Stimulated activated CD4-positive, alpha-beta T cell treated with anti-CD3 and anti-CD28 coated beads, Interleukin-12 subunit alpha, Interleukin-12 subunit beta, amount 100 ng/mL, for 48 hours (primary cell): ENCODE measurements at regions not wholly inside any gene's neighbourhood (a gene's known extent, or its start where the extent isn't known, plus 50 kb on each side); places are given as distances from the start of the nearest gene placed in this dataset.
"Not testable (repeated sequence)": the region's sequence is repeated elsewhere in the genome, so short reads cannot be mapped to it uniquely, and the experiment has no call there.

Experiments used
- DNase-seq, 3 donors: peaks; one replicate each; pipeline ENCODE4 v3.0.0-alpha.2; 2020; ENCODE audit warnings: low read depth in 2 of 3, low spot score in 1 of 3

DNA sequence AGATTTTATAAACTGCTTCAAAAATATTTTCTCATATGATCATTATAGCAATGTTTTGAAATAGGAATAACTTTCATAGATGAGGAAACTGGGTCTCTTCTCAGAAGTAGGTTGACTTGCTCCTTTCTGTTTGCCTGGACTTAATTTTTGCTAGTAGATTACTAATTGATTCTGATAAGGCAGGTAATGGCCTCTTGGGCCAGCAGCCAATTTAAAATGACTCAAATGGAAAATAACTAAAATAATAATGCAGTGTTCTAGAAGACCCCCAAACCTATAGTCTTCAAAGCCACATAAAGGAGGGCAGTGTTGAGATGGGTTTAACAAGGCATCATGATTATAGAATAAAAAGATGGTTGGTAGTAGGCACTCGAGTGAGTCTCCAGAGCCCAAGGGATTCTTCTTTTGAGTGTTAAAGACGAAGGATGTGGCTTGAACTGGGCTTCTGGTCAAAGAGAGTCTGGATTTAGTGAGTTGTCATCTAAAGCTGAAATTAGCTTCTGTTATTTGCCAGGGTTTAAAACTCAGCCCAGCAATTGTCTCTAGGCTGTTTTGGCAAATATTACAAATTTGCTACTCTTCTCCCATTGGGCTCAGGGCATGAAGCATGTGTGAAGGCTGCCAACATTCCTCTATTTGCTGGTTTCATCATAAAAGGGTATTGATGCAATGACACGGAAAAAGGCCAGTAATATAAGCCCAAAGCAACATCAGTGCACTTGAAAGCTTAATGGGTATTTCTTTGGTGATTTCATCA lies 297.1 kb upstream of the MEIS2 start:
- no peak for DNase-seq

DNA sequence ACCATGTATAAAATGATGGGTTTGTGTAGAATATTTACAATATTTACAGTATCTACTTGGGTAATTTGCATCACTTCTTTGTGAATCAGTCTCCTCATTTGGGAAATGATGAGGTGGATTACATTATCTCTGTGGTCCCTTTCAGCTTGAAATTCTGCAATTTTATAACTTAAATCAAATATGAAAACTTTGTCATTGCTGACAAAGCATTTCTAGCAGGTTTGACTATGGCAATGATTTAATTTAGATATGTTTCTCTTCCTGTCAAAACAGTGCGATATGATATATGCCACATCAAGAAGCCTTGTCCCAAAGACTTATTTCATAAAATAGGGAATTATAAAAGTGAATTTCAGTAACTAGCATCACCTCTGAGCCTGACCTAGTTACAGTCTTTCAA lies 315.8 kb upstream of the MEIS2 start:
- no peak for DNase-seq

DNA sequence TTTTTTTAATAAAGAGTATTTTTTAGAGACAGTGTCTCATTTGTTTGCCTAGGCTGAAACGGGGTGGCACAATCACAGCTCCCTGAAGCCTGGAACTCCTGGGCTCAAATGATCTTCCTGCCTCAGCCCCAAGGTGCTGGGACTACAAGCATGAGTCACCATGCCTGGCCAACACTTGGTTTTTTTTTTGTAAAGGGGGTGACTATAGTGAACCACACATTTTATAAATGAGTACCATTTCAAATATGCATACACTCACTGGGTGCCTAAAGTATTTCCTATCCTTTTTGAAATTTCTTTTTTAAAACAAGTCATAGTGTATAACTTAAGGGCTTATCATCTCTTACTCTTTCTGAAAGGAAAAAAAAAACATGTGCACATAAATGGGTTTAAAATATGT lies 325.2 kb upstream of the MEIS2 start:
- DNase-seq: no peak

DNA sequence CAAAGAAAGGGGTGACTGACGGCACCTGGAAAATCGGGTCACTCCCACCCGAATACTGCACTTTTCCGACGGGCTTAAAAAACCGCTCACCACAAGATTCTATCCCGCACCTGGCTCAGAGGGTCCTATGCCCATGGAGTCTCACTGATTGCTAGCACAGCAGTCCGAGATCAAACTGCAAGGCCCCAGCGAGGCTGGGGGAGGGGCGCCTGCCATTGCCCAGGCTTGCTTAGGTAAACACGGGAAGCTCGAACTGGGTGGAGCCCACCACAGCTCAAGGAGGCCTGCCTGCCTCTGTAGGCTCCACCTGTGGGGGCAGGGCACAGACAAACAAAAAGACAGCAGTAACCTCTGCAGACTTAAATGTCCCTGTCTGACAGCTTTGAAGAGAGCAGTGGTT lies 327.0 kb upstream of the MEIS2 start:
- DNase-seq: not testable (repeated sequence)

DNA sequence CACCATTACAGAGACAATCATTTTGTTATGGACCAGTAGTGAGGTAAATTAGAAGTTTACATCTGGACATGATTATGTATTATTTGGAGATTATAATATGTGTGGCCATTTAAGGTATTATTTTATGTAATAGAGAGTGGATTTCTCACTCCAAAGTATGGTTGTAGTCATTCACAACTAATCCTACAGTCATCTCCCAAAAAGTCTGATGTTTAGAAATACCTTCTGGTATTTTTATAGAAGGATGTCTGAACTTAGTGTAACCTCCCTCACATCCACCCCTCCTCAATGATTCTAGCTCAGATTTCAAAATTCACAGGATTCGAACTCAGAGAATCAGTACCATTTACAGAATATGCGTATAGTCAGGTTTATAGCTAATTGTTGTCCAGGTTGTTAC lies 346.6 kb upstream of the MEIS2 start:
- no peak for DNase-seq

DNA sequence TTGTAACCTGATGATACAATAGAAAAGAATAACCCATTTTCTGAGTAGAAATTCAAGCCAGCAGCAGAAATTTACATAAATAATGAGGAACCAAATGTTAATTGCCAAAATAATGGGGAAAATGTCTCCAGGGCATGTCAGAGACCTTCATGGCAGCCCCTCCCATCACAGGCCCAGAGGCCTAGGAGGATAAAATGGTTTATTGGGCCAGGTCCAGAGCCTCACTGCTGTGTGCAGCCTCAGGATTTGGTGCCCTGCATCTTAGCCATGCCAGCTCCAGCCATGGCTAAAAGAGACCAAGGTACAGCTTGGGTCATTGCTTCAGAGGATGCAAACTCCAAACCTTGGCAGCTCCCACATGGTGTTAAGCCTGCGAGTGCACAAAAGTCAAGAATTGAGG lies 352.1 kb upstream of the MEIS2 start:
- no peak for DNase-seq

DNA sequence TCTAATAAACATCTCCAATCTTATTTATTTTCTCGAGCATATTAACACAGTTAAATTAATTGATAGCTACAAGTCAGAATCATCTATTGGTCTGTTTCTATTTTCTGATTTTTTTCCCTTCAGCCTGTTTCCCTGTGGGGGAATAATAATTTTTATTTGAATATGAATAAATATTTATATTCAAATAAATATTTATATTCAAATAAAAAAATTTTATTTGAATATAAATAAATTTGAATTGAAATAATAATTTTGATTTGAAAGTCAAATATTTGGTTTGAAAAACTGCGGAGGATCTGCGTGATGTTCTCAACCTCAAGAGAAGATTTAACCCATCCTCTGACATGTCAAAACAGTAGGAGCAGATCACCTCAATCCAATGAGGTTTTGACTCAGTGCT lies 380.1 kb upstream of the MEIS2 start:
- DNase-seq: no peak

DNA sequence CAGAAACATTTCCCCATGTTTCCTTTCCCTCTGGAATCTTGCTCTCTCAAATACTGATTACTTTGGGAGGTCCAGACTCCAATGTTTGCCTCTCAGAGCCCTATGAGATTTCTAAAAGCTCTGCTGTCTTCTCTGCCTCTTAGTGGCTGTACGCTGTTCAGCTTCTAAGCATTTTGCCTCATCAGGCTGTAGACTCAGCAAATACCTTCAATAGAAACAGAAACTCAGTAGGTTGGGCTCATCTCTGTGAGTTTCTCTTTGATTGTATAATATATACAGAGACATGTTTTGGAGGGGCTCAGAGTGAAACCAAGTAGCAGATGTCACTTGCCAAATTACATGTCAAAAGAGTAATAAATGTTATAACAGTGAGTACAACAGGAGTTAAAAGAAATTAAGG lies 380.8 kb upstream of the MEIS2 start:
- DNase-seq: no peak

DNA sequence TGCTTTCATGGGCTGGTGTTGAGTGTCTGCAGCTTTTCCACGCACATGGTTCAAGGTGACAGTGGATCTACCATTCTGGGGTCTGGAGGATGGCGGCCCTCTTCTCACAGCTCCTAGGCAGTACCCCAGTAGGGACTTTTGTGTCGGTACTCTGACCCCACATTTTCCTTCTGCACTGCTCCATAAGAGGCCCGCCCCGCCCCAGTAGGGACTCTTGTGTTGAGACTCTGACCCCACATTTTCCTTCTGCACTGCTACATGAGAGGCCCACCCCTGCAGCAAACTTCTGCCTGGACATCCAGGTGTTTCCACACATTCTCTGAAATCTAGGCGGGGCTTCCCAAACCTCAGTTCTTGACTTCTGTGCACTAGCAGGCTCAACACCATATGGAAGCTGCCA lies 383.4 kb upstream of the MEIS2 start:
- no peak for DNase-seq

DNA sequence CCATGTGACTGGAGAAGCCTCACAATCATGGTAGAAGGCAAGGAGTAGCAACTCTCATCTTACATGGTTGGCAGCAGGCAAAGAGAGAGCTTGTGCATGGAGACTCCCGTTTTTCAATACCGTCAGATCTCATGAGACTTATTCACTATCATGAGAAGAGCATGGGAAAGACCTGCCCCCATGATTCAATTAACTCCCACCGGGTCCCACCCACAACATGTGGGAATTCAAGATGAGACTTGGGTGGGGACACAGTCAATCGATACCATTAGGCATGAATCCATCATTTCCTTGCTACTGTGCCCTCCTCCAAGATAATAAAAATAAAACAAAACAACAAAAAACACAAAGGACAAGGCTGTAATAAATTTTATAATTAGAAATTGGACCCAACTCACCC lies 384.7 kb upstream of the MEIS2 start:
- no peak for DNase-seq

DNA sequence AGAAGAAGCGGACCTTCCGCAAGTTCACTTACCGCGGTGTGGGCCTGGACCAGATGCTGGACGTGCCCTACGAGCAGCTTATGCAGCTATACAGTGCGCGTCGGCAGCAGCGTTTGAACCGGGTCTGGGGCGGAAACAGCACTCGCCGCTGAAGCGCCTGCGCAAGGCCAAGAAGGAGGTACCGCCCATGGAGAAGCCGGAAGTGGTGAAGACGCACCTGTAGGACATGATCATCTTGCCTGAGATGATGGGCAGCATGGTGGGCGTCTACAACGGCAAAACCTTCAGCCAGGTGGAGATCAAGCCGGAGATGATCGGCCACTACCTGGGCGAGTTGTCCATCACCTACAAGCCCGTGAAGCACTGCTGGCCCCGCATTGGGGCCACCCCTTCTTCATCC lies 390.4 kb upstream of the MEIS2 start:
- no peak for DNase-seq

DNA sequence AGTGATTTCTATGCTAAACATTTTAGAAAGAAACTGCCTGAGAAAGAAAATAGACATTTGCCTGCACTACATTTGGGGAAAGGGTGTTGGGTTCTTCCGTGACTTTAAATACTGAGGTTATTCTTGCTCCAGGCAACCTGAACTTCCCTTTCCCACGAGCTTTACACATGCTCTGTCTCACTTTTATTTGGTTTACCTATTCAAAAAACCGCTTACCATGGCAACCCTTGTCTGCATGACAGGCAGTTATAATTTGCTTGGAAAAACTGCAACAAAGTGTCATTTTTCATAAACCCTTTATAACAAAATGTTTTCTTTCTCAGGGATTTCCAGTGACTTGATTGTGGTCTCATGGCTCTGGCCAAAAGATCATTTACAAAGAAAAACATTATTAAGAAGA lies 416.3 kb upstream of the MEIS2 start:
- no peak for DNase-seq

DNA sequence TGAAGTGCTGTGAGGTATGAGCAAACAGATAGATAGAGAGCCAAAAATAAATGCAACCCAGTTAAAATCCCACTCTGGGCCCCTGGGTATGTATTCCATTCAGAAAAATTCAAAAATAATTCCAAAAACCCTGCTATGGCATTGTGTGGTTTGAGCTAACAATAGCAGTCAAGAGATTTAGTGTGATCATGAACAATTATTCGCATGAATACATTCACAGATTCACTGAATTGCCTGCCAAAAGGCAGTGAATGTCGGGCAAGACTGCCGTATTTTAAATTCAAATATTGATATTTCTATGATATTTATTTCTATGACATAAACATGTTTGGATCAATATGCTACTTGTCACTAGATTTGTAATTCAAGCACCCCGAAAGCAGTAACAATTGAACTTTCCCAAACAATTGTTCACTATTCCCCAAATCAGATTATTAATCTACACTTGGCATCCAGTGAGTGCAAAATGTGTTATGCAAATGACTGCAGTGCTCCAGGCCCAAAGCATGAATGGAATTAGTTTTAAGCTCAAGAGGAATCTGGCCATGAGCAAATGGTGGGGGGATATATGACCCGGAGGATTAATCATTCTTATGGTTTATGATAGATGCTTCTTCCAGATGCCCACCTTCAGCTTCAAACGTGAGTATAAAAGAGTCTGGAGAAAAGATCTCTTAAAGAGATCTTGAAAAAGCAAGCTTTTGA lies 417.0 kb upstream of the MEIS2 start:
- no peak for DNase-seq

DNA sequence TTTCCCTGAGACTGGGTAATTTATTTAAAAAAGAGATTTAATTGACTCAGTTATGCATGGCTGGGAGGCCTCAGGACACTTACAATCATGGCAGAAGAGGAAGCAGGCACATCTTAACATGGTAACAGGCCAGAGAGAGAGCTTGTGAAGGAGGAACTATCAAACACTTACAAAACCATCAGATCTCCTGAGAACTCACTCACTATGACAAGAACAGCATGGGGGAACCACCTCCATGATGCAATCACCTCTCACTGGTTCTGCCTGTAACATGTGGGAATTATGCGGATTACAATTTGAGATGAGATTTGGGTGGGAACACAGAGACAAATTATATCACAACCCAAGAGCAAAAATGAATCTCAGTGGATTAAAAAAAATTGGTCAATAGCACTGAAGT lies 416.0 kb upstream of the TMCO5A start:
- no peak for DNase-seq

DNA sequence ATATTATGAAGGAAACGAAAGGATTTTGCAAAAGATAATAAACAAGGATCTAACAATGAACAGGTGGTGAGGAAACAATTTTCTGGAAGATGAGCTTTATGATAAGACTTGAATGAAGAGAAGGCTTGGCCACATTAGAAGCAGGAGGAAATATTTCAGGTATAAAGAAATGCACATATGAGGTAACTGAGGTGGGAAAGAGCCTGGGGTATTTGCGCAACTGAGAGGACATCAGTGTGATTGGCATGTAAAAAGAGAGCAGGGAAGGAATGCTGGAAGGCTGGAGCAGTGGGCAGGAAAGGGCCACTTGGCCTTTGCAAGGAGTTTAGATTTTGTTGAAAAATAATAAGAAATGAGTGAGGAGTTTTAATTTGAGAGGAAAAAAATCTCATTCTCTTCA lies 414.4 kb upstream of the TMCO5A start:
- no peak for DNase-seq

DNA sequence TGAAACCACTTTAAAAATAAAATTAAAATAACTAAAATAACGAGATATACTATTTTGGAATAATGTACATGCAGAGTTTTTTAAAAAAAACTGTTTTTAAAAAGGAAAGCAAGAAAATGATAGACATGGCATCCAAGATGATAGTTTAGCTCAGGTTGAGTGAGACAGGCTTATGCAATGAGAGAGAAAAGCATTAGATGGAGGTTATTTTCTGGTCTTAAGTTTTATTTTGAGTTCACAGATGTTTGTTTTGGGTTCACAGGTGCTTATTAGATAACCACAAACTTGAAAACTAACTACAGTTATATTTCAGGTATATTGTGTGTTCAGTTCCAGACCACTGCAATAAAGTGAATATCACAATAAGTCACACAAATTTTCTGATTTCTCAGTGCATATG lies 413.6 kb upstream of the TMCO5A start:
- no peak for DNase-seq

DNA sequence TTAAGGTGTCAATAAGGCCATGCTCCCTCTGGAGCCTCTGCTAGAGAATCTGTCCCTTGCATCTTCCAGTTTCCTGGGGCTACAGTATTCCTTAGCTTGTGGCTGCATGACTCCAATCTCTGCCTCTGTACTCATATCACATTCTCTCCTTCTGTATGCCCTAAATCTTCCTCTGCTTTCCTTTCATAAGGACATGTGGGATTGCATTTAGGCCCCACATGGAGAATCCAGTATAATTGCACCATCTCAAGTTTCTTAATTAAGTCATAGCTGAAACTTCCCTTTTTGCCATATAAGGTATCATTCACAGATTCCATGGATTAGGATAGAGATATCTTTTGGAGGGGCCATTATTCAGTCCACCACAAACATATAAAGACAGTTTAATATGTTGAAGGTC lies 409.8 kb upstream of the TMCO5A start:
- DNase-seq: no peak

DNA sequence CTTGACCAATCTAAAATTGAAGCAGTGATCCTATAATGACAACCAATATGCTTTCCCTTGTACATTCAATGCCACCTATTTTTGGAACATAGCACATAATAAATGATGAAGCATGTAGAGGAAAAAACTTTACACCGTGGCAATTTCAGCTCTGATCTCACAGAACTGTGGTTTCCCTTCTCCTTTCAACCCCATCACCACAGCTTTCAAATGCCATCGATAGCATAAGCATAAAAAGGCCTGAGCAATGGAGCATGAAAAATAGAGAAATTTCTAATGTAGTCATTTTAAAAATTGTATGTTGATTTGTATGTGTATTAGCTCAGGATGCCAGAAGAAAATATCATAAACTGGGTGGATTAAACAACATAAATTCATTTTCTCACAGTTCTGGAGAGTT lies 406.0 kb upstream of the TMCO5A start:
- no peak for DNase-seq

DNA sequence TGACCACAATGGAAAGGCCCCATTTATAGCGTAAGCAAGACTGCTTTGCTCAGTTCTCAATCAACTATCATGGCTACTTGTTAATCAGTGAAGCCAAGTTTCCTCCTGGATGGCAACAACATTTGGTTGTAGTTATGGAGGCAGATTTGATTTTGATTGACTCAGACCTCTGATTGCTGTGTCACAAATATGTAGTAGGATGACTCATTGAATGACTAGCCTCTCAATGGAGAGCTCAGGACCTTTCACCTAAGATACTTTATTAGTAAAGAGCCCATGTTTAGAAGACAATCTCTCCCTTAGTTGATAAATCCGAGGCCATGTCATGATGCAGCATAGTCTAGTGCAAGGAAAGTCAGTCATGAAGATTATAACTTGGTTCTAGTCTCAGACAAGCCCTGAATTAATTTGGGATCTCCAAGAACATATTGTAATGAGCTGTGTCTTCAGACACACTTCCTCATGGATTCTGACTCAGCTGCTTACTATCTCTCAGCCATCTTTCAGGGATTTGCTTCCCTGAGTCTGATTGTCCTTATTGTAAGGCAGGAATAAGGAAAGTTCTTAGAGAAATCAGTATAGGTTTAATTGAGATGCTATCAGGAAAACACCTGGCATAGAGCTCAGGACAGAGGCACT lies 397.4 kb upstream of the TMCO5A start:
- DNase-seq: no peak

DNA sequence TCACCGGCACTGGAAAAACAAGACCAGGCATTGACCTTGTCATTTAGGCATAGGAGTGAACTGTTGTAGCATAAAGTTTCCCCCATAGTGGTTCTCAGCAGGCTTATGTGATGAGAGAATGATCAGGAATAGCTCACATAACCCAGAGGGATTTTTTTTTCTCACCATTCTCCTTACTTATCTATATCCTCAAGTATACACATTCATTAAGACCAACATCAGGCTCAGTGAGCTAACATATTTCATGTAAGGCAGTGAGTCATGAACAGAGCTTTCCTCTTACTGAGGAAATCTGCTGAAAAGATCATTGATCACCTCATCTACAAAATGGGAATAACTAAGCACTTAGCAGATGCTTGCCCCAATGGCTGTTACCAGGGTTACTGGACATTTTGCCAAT lies 396.6 kb upstream of the TMCO5A start:
- no peak for DNase-seq

DNA sequence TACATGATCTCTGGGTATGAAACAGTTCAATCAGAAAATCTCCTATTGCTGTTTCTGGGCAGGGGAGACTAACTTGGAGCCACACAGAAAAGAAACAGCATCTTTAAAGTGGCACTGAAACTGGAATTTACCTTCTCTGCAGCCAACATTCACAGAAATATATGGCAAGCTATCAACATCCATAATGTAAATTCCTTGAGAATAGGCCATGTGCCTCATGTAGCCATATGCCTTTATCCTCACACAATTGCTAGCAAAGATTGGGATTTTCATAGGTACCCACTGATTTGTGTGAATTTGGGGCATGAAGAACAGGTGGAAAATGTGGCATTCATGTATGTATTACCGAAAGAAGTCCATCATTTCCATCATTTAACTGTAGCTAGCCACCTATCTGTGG lies 386.3 kb upstream of the TMCO5A start:
- DNase-seq: no peak

DNA sequence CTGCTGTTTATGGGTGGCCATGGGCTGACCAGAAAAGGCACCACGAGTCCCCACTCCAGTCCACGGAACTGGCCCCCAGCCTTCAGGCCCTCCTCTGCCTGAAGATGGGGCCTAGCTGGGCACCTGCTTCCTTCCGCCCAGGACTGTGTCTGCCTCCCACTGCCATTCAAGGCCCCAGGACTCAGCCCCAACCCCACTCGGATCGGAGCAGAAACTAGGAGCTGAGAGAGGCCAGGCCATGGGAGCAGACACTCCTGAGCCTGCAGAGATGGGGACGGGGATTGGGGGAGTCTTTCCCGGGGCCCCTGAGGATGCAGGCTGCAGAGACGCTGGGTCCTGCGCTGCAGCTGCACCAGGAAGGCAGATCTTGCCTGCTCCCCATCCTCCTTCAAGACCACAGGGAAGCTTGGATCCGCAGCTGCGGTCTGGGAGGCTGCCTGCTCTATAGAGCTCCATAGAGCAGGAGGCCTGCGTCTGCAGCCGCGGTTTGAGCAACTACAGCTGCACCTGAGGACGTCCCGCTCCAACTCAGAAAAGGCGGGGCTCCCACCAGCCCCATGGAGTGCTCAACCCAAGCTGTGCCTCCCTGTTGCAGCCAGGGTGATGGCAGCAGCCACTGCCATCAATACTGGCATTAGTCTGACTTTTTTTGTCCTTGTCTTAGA lies 383.9 kb upstream of the TMCO5A start:
- DNase-seq: no peak
